Right atrium auricular region (tissue), 2 donors: ENCODE measurements at regions not wholly inside any gene's neighbourhood (a gene's known extent, or its start where the extent isn't known, plus 50 kb on each side); places are given as distances from the start of the nearest gene placed in this dataset.

Experiments used
- DNase-seq: peaks from one replicate; pipeline ENCODE4 v3.0.0-alpha.2; 2019; ENCODE audit warnings: low spot score
- H3K27ac ChIP-seq, 2 donors: fragments of 200-600 bp; sonication (generic); 1 replicate in 1 of 2; 2 replicates in 1 of 2; pipeline ENCODE4 v1.5.1; 2016 to 2019
- H3K27me3 ChIP-seq, 2 donors: fragments of 200-600 bp; sonication (generic); one replicate each; pipeline versions ENCODE4 v1.5.1 to v1.6.0; 2017 to 2019
- H3K36me3 ChIP-seq: fragments of 200-600 bp; sonication (generic); one replicate; pipeline ENCODE4 v1.5.1; 2016
- H3K4me1 ChIP-seq, 2 donors: fragments of 200-600 bp; sonication (generic); one replicate each; pipeline versions ENCODE4 v1.5.1 to v1.6.0; 2017 to 2019
- H3K4me3 ChIP-seq, 2 donors: fragments of 200-600 bp; sonication (generic); 1 replicate in 1 of 2; 2 replicates in 1 of 2; pipeline ENCODE4 v1.5.1; 2017 to 2019; ENCODE audit warnings: mild to moderate bottlenecking in 1 of 2, moderate library complexity in 1 of 2
- H3K9me3 ChIP-seq, 2 donors: fragments of 200-600 bp; sonication (generic); one replicate each; pipeline ENCODE4 v1.5.1; 2019
- CTCF ChIP-seq, 2 donors: fragments of 200-600 bp; sonication (generic); IDR thresholded peaks; one replicate each; pipeline ENCODE4 v1.5.1; 2019; ENCODE audit warnings: antibody characterized with exemption in 2 of 2

DNA sequence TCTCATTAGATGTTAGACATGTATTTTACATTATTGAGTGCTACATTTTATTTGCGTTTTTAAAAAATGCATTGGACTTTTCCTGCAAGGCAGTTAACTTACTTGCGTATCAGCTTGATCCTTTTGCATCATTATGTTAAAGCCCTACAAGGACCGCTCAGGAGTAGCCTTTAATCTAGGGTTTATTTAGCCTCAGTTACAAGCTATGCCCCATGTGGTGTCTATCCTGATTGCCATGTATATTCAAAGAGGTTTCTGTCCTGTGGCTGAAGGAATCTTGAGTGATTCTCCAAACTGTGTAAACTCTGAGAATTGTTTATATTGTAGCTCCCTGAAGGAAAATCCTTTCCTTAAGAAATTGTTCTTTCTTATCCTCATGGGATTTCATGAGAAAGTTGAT, 821.8 kb upstream of the AGA start:
- DNase-seq: no peak
- Histone ChIP-seq H3K4me3 (no peak overlapping the region), H3K27me3 (no peaks in the 10 kb centered on the region), H3K9me3 (no peaks in the 10 kb centered on the region), H3K4me1 (no peaks in the 10 kb centered on the region), H3K36me3 (no peaks in the 10 kb centered on the region), H3K27ac (no peak overlapping the region)
- no peak for TF ChIP-seq CTCF (IDR thresholded peaks at IDR 0.05)

DNA sequence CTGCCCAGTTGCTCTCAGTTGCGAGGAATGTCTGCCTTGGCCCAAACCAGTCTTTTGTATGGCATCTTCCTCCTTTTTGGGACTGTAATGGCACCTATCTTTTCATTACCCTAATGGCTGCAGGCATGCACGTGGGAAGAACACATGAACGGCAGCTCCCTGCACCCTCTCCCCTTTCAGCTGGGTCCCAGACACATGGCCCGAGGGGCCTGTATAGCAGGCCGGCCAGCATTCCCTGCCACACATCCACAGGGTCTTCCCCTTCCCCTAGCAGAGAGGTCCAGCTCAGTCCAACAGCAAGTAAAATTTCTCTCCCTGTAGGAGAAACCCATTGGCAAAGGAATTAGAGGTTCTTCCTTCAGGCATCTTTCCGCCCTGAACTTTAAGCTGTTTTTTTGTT, 829.1 kb upstream of the AGA start:
- Histone ChIP-seq H3K4me1 (no peaks in the 10 kb centered on the region), H3K4me3 (no peak overlapping the region), H3K27me3 (no peaks in the 10 kb centered on the region), H3K36me3 (no peaks in the 10 kb centered on the region), H3K27ac (no peak overlapping the region), H3K9me3 (no peaks in the 10 kb centered on the region)
- no peak for DNase-seq
- TF ChIP-seq CTCF (IDR thresholded peaks at IDR 0.05): no peak

DNA sequence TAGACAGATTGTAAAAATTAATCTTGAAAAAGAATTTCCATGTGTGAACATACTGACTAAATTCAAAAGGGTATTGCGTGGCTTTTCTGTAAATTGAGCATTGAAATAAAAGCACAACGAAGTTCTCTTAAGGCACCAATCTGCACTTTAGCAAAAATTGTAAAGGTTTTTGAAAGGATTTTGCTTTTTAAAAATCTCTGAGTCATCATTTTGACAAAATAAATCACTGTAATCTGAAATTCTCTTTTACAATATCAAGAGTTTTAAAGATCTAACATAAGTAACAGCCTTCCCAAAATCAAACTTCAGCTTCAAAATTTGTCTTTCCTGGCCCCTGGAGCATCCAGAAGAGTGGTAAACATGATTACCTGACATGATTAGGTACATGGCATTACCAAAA, 830.9 kb upstream of the AGA start:
- Histone ChIP-seq H3K9me3 (no peaks in the 10 kb centered on the region), H3K4me3 (no peak overlapping the region), H3K27ac (no peak overlapping the region), H3K27me3 (no peaks in the 10 kb centered on the region), H3K36me3 (no peaks in the 10 kb centered on the region), H3K4me1 (no peaks in the 10 kb centered on the region)
- no peak for TF ChIP-seq CTCF (IDR thresholded peaks at IDR 0.05)
- DNase-seq: no peak

DNA sequence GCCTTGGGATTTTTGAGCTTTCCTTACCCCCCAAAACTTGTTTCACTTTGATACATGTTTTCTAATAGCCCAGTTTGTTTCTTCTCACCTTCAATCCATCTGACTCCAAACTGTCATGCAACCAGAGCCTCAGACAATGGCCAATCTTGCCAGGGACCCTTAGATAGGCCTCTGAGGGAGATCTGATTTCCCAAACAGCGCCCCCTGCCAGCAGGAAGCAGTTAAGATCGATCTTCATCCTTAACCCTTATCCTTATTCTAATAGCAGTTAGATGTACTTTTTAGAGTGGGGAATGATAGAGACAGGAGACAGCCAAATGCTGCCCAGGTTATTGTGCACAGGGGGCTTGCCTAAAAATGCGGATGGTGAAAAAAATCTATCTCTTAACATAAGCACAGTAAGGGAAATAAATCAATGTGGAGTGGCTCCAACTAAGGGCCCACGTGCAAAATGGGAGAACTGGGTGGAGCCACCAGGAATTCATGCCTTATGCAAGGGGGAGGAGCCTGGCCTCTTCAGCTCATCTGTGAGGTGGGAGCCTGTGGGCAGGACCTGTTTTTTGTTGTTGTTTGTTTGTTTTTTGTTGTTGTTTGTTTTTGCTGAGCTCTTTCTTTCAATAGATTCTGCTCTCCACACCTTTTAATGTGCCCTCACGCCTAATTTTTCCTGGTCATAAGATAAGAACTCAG, 833.6 kb upstream of the AGA start:
- H3K9me3 ChIP-seq: no peaks in the 10 kb centered on the region
- TF ChIP-seq CTCF (IDR thresholded peaks at IDR 0.05): no peak
- no peaks in the 10 kb centered on the region for H3K4me1 ChIP-seq
- H3K4me3 ChIP-seq: no peak overlapping the region
- no peak for DNase-seq
- no peaks in the 10 kb centered on the region for H3K27me3 ChIP-seq
- H3K27ac ChIP-seq: no peak overlapping the region
- no peaks in the 10 kb centered on the region for H3K36me3 ChIP-seq

- Histone ChIP-seq H3K36me3 (no peaks in the 10 kb centered on the region), H3K27me3 (no peaks in the 10 kb centered on the region), H3K27ac (no peak overlapping the region), H3K9me3 (no peaks in the 10 kb centered on the region), H3K4me3 (no peak overlapping the region), H3K4me1 (no peaks in the 10 kb centered on the region)
- DNase-seq: no peak
- no peak for TF ChIP-seq CTCF (IDR thresholded peaks at IDR 0.05)
Observed at GRCh38 chr4:178280362-178280761, 838.1 kb upstream of the AGA start.

- H3K36me3 ChIP-seq: no peaks in the 10 kb centered on the region
Observed at GRCh38 chr4:178288462-178288861, 846.2 kb upstream of the AGA start.

More at GRCh38 chr4:178288462-178288861, 846.2 kb upstream of the AGA start:
- no peaks in the 10 kb centered on the region for H3K4me1 ChIP-seq
- TF ChIP-seq CTCF (IDR thresholded peaks at IDR 0.05): no peak
- no peak for DNase-seq
- no peaks in the 10 kb centered on the region for H3K27me3 ChIP-seq
- H3K27ac ChIP-seq: no peak overlapping the region
- H3K4me3 ChIP-seq: no peak overlapping the region
- no peaks in the 10 kb centered on the region for H3K9me3 ChIP-seq
